Cardiac fibroblast (primary cell): ENCODE measurements at regions not wholly inside any gene's neighbourhood (a gene's known extent, or its start where the extent isn't known, plus 50 kb on each side); places are given as distances from the start of the nearest gene placed in this dataset.

Source experiments
- DNase-seq, 2 donors: peaks; one replicate each; pipeline versions ENCODE4 v3.0.0 to v3.0.0-alpha.2; 2010; ENCODE audit warnings: low read depth in 2 of 2
- H3K4me3 ChIP-seq, 2 donors: replicated peaks in 1 of 2; 1 replicate in 1 of 2; 2 replicates in 1 of 2; pipeline ENCODE4 v1.5.1; 2011; ENCODE audit warnings: low read depth in 2 of 2, low read length in 2 of 2, mild to moderate bottlenecking in 2 of 2, moderate library complexity in 1 of 2
- CTCF ChIP-seq: IDR thresholded peaks from one replicate; pipeline ENCODE4 v1.5.1; 2011; ENCODE audit warnings: low read depth, mild to moderate bottlenecking, low read length, inconsistent platforms

- DNase-seq = no peak
- no peak overlapping the region for H3K4me3 ChIP-seq
- no peak for TF ChIP-seq CTCF
Measured at GRCh38 chr1:10895621-10896020, 99.2 kb upstream of the CASZ1 start.

- H3K4me3 ChIP-seq = no peak overlapping the region
- TF ChIP-seq CTCF = no peak
- DNase-seq = no peak
Measured at GRCh38 chr1:10896673-10897072, 100.2 kb upstream of the CASZ1 start.

GRCh38 chr1:10897321-10897980 lies 101.0 kb upstream of the CASZ1 start:
- TF ChIP-seq CTCF = no peak
- no peak for DNase-seq
- no peak overlapping the region for H3K4me3 ChIP-seq

- DNase-seq = peak; percentile 30 to 71
- H3K4me3 ChIP-seq = no peak overlapping the region
- no peak for TF ChIP-seq CTCF
Measured at GRCh38 chr1:10897981-10898728, 101.7 kb upstream of the CASZ1 start.

- TF ChIP-seq CTCF = no peak
- no peak overlapping the region for H3K4me3 ChIP-seq
- DNase-seq = no peak
Measured at GRCh38 chr1:10898921-10899320, 102.5 kb upstream of the CASZ1 start.

- DNase-seq = no peak
- H3K4me3 ChIP-seq = no peak overlapping the region
- TF ChIP-seq CTCF = no peak
Measured at GRCh38 chr1:10899490-10900250, 103.2 kb upstream of the CASZ1 start.
